Neural cell (in vitro differentiated cells): ENCODE measurements at regions not wholly inside any gene's neighbourhood (a gene's known extent, or its start where the extent isn't known, plus 50 kb on each side); places are given as distances from the start of the nearest gene placed in this dataset.
"Not testable (repeated sequence)": the region's sequence is repeated elsewhere in the genome, so short reads cannot be mapped to it uniquely, and the experiment has no call there.

Source experiments
- H2AFZ ChIP-seq: fragments of 200-600, 300-800 bp; sonication (generic), shearing (Covaris generic); 2 replicates; pipeline ENCODE4 v1.6.0; 2014; ENCODE audit warnings: low read depth, mild to moderate bottlenecking, antibody characterized with exemption, low read length, moderate library complexity
- H3F3A ChIP-seq: fragments of 200-600 bp; shearing (Covaris generic); 2 replicates; pipeline ENCODE4 v1.6.1; 2016; ENCODE audit warnings: mild to moderate bottlenecking, moderate library complexity, mixed read lengths, antibody characterized with exemption, low read length; ENCODE audit not compliant: insufficient read depth, poor library complexity, severe bottlenecking
- H3K27ac ChIP-seq: fragments of 200-600, 300-800 bp; sonication (generic), shearing (Covaris generic); 2 replicates; pipeline ENCODE4 v1.5.1; 2014; ENCODE audit warnings: mild to moderate bottlenecking, low read length, moderate library complexity
- H3K27me3 ChIP-seq: fragments of 300-800, 200-600 bp; sonication (generic), shearing (Covaris generic); 2 replicates; pipeline ENCODE4 v1.6.0; 2014; ENCODE audit warnings: mild to moderate bottlenecking, low read depth, low read length, moderate library complexity; ENCODE audit not compliant: insufficient read depth
- H3K36me3 ChIP-seq: fragments of 300-800, 200-600 bp; sonication (generic), shearing (Covaris generic); 2 replicates; pipeline ENCODE4 v1.5.1; 2014; ENCODE audit warnings: mild to moderate bottlenecking, antibody characterized with exemption, low read length, moderate library complexity; ENCODE audit not compliant: insufficient read depth
- H3K4me2 ChIP-seq: fragments of 300-800, 200-600 bp; sonication (generic), shearing (Covaris generic); 2 replicates; pipeline ENCODE4 v1.6.0; 2014; ENCODE audit warnings: mild to moderate bottlenecking, low read length
- H3K4me3 ChIP-seq: fragments of 300-800, 200-600 bp; sonication (generic), shearing (Covaris generic); 2 replicates; pipeline ENCODE4 v1.5.1; 2014; ENCODE audit warnings: mild to moderate bottlenecking, low read length, moderate library complexity
- H3K79me2 ChIP-seq: fragments of 200-600 bp; shearing (Covaris generic); replicated peaks from 2 replicates; pipeline ENCODE4 v1.6.0; 2014; ENCODE audit warnings: mild to moderate bottlenecking, low read length, moderate library complexity; ENCODE audit not compliant: insufficient read depth
- H3K9ac ChIP-seq: fragments of 300-800, 200-600 bp; sonication (generic), shearing (Covaris generic); 2 replicates; pipeline ENCODE4 v1.6.1; 2016; ENCODE audit warnings: mild to moderate bottlenecking, low read length, mixed read lengths
- H3K9me2 ChIP-seq: fragments of 200-600 bp; shearing (Covaris generic); 2 replicates; pipeline ENCODE4 v1.6.1; 2016; ENCODE audit warnings: mild to moderate bottlenecking, low read length, mixed read lengths; ENCODE audit not compliant: insufficient read depth
- H3K9me3 ChIP-seq: fragments of 200-600, 300-800 bp; sonication (generic), shearing (Covaris generic); 2 replicates; pipeline ENCODE4 v1.6.1; 2016; ENCODE audit warnings: mild to moderate bottlenecking, mixed run types, low read length, moderate library complexity, mixed read lengths
- H4K20me1 ChIP-seq: fragments of 200-600 bp; shearing (Covaris generic); 2 replicates; pipeline ENCODE4 v1.6.1; 2016; ENCODE audit warnings: mild to moderate bottlenecking, mixed run types; ENCODE audit not compliant: insufficient read depth
- CTCF ChIP-seq: fragments of 450-650 bp; IDR thresholded peaks from 2 replicates; pipeline ENCODE4 v1.5.1; 2014; ENCODE audit warnings: antibody characterized with exemption, mild to moderate bottlenecking, moderate library complexity; ENCODE audit not compliant: poor library complexity, severe bottlenecking
- EP300 ChIP-seq: fragments of 450-650 bp; conservative IDR thresholded peaks from 2 replicates; pipeline ENCODE4 v1.6.1; 2014; ENCODE audit warnings: antibody characterized with exemption, mild to moderate bottlenecking, moderate library complexity; ENCODE audit not compliant: poor library complexity, severe bottlenecking
- EZH2 ChIP-seq: fragments of 200-600, 300-800 bp; shearing (Covaris generic), sonication (generic); IDR thresholded peaks from 2 replicates; pipeline ENCODE4 v1.6.1; 2014; ENCODE audit warnings: antibody characterized with exemption, low read length, borderline replicate concordance, mild to moderate bottlenecking; ENCODE audit not compliant: insufficient read depth, poor library complexity, severe bottlenecking
- MXI1 ChIP-seq: fragments of 450-650 bp; conservative IDR thresholded peaks from 2 replicates; pipeline ENCODE4 v1.6.1; 2014; ENCODE audit warnings: antibody characterized with exemption, mild to moderate bottlenecking; ENCODE audit not compliant: poor library complexity, severe bottlenecking
- POLR2AphosphoS5 ChIP-seq: IDR thresholded peaks from 2 replicates; pipeline ENCODE4 v1.6.1; 2012
- RAD21 ChIP-seq: fragments of 450-650 bp; conservative IDR thresholded peaks from 2 replicates; pipeline ENCODE4 v1.6.1; 2014; ENCODE audit warnings: antibody characterized with exemption, mild to moderate bottlenecking, moderate library complexity
- REST ChIP-seq: IDR thresholded peaks from 2 replicates; pipeline ENCODE4 v1.6.1; 2012; ENCODE audit warnings: borderline replicate concordance
- SMC3 ChIP-seq: fragments of 450-650 bp; conservative IDR thresholded peaks from 2 replicates; pipeline ENCODE4 v1.6.1; 2014; ENCODE audit warnings: antibody characterized with exemption, mild to moderate bottlenecking, moderate library complexity; ENCODE audit not compliant: poor library complexity
- TAF1 ChIP-seq: IDR thresholded peaks from 2 replicates; pipeline ENCODE4 v1.6.1; 2012; ENCODE audit warnings: low read depth

- Histone ChIP-seq H3K4me3 (no peak overlapping the region), H3K9me3 (no peaks in the 10 kb centered on the region), H3K27me3 (no peaks in the 10 kb centered on the region), H3K36me3 (no peaks in the 10 kb centered on the region), H3K9ac (no peak overlapping the region), H3K79me2 (no peaks in the 10 kb centered on the region), H3K9me2 (no peaks in the 10 kb centered on the region), H2AFZ (no peak overlapping the region), H3K27ac (no peak overlapping the region), H3F3A (no peaks in the 10 kb centered on the region), H3K4me2 (no peak overlapping the region), H4K20me1 (no peaks in the 10 kb centered on the region)
- TF ChIP-seq EZH2 (no peak), POLR2AphosphoS5 (no peak), SMC3 (no peak), REST (no peak), CTCF (no peak), MXI1 (no peak), RAD21 (no peak), EP300 (no peak), TAF1 (no peak)
These were observed 61.3 kb downstream of the FOXA2 start for GRCh38 chr20:22523128-22523498.

- H3K9ac ChIP-seq, result no peak overlapping the region
- no peaks in the 10 kb centered on the region for H3K36me3 ChIP-seq
- no peaks in the 10 kb centered on the region for H3K9me3 ChIP-seq
- H3K27me3 ChIP-seq, result no peaks in the 10 kb centered on the region
- H3K4me3 ChIP-seq, result no peak overlapping the region
- no peak overlapping the region for H3K27ac ChIP-seq
- no peaks in the 10 kb centered on the region for H3F3A ChIP-seq
- no peak for TF ChIP-seq CTCF
- no peak for TF ChIP-seq SMC3
- TF ChIP-seq EP300, result no peak
- no peak for TF ChIP-seq TAF1
- no peak for TF ChIP-seq REST
- TF ChIP-seq EZH2, result no peak
- no peak for TF ChIP-seq MXI1
- TF ChIP-seq POLR2AphosphoS5, result no peak
- TF ChIP-seq RAD21, result no peak
- no peaks in the 10 kb centered on the region for H4K20me1 ChIP-seq
- no peak overlapping the region for H3K4me2 ChIP-seq
- no peak overlapping the region for H2AFZ ChIP-seq
- H3K9me2 ChIP-seq, result no peaks in the 10 kb centered on the region
- no peaks in the 10 kb centered on the region for H3K79me2 ChIP-seq
These were observed 61.7 kb downstream of the FOXA2 start for GRCh38 chr20:22522701-22523100.

- H4K20me1 ChIP-seq, H3K9me2 ChIP-seq, H3K27ac ChIP-seq, H3K36me3 ChIP-seq, H3K9me3 ChIP-seq, H3K79me2 ChIP-seq, H3F3A ChIP-seq, H3K4me3 ChIP-seq, H3K9ac ChIP-seq, H3K27me3 ChIP-seq, H3K4me2 ChIP-seq, H2AFZ ChIP-seq: not testable (repeated sequence)
These were observed 62.4 kb downstream of the FOXA2 start for GRCh38 chr20:22521940-22522339.
